ENCODE measurements at regions not wholly inside any gene's neighbourhood (a gene's known extent, or its start where the extent isn't known, plus 50 kb on each side); places are given as distances from the start of the nearest gene placed in this dataset.

GRCh38 chrX:106278951-106279350 lies 110.8 kb downstream of the PWWP3B start:
- TF ChIP-seq JUN (IDR thresholded peaks at IDR 0.05) (no peak), EP300 (IDR thresholded peaks at IDR 0.05) (no peak)
